ENCODE measurements at regions not wholly inside any gene's neighbourhood (a gene's known extent, or its start where the extent isn't known, plus 50 kb on each side); places are given as distances from the start of the nearest gene placed in this dataset.

GRCh38 chr12:45102818-45103217, 51.9 kb upstream of the DBX2 start:
- DNase-seq: no peak
- no peaks in the 10 kb centered on the region for H3K4me1 ChIP-seq
- no peak overlapping the region for H3K27ac ChIP-seq
- no peak overlapping the region for H3K4me3 ChIP-seq
- no peaks in the 10 kb centered on the region for H3K36me3 ChIP-seq
- H3K9me3 ChIP-seq (replicated peaks): no peaks in the 10 kb centered on the region
- H3K27me3 ChIP-seq: no peaks in the 10 kb centered on the region; the same call in 1 of the 2 replicates

- no peak for DNase-seq
Measured at GRCh38 chr12:45105996-45106395, 55.1 kb upstream of the DBX2 start.

GRCh38 chr12:45112306-45112705, 61.4 kb upstream of the DBX2 start:
- no peaks in the 10 kb centered on the region for H3K4me1 ChIP-seq
- no peak overlapping the region for H3K27ac ChIP-seq
- no peak overlapping the region for H3K4me3 ChIP-seq
- no peaks in the 10 kb centered on the region for H3K9me3 ChIP-seq (replicated peaks)
- DNase-seq: no peak
- no peaks in the 10 kb centered on the region for H3K36me3 ChIP-seq
- H3K27me3 ChIP-seq: no peaks in the 10 kb centered on the region; the same call in 1 of the 2 replicates

More at GRCh38 chr12:45105996-45106395, 55.1 kb upstream of the DBX2 start:
- Histone ChIP-seq H3K36me3 (no peaks in the 10 kb centered on the region), H3K4me3 (no peak overlapping the region), H3K27me3 (no peaks in the 10 kb centered on the region; the same call in 1 of the 2 replicates), H3K27ac (no peak overlapping the region), H3K9me3 (replicated peaks) (no peaks in the 10 kb centered on the region), H3K4me1 (no peaks in the 10 kb centered on the region)

GRCh38 chr12:45121224-45121623, 70.3 kb upstream of the DBX2 start:
- H3K4me1 ChIP-seq: no peaks in the 10 kb centered on the region; the same call in 1 of the 2 replicates
- H3K4me3 ChIP-seq: no peak overlapping the region
- no peak overlapping the region for H3K27ac ChIP-seq
- no peaks in the 10 kb centered on the region; the same call in 1 of the 2 replicates for H3K9me3 ChIP-seq (replicated peaks)
- no peak for DNase-seq
- no peaks in the 10 kb centered on the region for H3K27me3 ChIP-seq
- no peaks in the 10 kb centered on the region for H3K36me3 ChIP-seq

GRCh38 chr12:45122768-45123380, 72.0 kb upstream of the DBX2 start:
- peak; percentile 24 to 46 for DNase-seq
- Histone ChIP-seq H3K27ac (no peak overlapping the region), H3K4me3 (no peak overlapping the region), H3K36me3 (no peaks in the 10 kb centered on the region), H3K4me1 (no peaks in the 10 kb centered on the region; the same call in 1 of the 2 replicates), H3K27me3 (no peaks in the 10 kb centered on the region), H3K9me3 (replicated peaks) (no peaks in the 10 kb centered on the region; the same call in 1 of the 2 replicates)

GRCh38 chr12:45124485-45125155, 73.7 kb upstream of the DBX2 start:
- Histone ChIP-seq H3K4me3 (no peak overlapping the region), H3K27ac (no peak overlapping the region)
- no peak for DNase-seq

GRCh38 chr12:45125997-45126396, 75.1 kb upstream of the DBX2 start:
- Histone ChIP-seq H3K36me3 (no peaks in the 10 kb centered on the region), H3K4me3 (no peak overlapping the region), H3K27ac (no peak overlapping the region)

More at GRCh38 chr12:45124485-45125155, 73.7 kb upstream of the DBX2 start:
- Histone ChIP-seq H3K9me3 (replicated peaks) (no peaks in the 10 kb centered on the region; the same call in 1 of the 2 replicates), H3K36me3 (no peaks in the 10 kb centered on the region), H3K4me1 (no peaks in the 10 kb centered on the region; the same call in 1 of the 2 replicates), H3K27me3 (0 out of 2 replicates have a peak, but pooled peaks cover 4% of the 10 kb centered on the region)

GRCh38 chr12:45128637-45129036, 77.7 kb upstream of the DBX2 start:
- no peak for DNase-seq
- H3K4me3 ChIP-seq: no peak overlapping the region

More at GRCh38 chr12:45125997-45126396, 75.1 kb upstream of the DBX2 start:
- Histone ChIP-seq H3K4me1 (no peaks in the 10 kb centered on the region; the same call in 1 of the 2 replicates), H3K27me3 (0 out of 2 replicates have a peak, but pooled peaks cover 4% of the 10 kb centered on the region), H3K9me3 (replicated peaks) (no peaks in the 10 kb centered on the region; the same call in 1 of the 2 replicates)
- DNase-seq: no peak

GRCh38 chr12:45130881-45131281, 80.0 kb upstream of the DBX2 start:
- DNase-seq: peak; percentile 56 to 88
- H3K36me3 ChIP-seq: no peaks in the 10 kb centered on the region
- H3K9me3 ChIP-seq (replicated peaks): no peaks in the 10 kb centered on the region
- no peak overlapping the region for H3K4me3 ChIP-seq
- peaks cover 4% of the 10 kb centered on the region; the same call in 1 of the 2 replicates for H3K27me3 ChIP-seq
- no peaks in the 10 kb centered on the region for H3K4me1 ChIP-seq
- H3K27ac ChIP-seq: no peak overlapping the region

More at GRCh38 chr12:45128637-45129036, 77.7 kb upstream of the DBX2 start:
- no peak overlapping the region for H3K27ac ChIP-seq
- no peaks in the 10 kb centered on the region for H3K9me3 ChIP-seq (replicated peaks)
- peaks cover 4% of the 10 kb centered on the region; the same call in 1 of the 2 replicates for H3K27me3 ChIP-seq
- no peaks in the 10 kb centered on the region for H3K36me3 ChIP-seq
- H3K4me1 ChIP-seq: no peaks in the 10 kb centered on the region

GRCh38 chr12:45131506-45131905, 80.6 kb upstream of the DBX2 start:
- no peaks in the 10 kb centered on the region for H3K4me1 ChIP-seq
- H3K36me3 ChIP-seq: no peaks in the 10 kb centered on the region
- no peak overlapping the region for H3K27ac ChIP-seq
- H3K27me3 ChIP-seq: peaks cover 4% of the 10 kb centered on the region; the same call in 1 of the 2 replicates
- no peak overlapping the region for H3K4me3 ChIP-seq
- DNase-seq: peak in 1 of 2 experiments; percentile 16
- H3K9me3 ChIP-seq (replicated peaks): no peaks in the 10 kb centered on the region

- Histone ChIP-seq H3K4me1 (0 out of 2 replicates have a peak, but pooled peaks cover 3% of the 10 kb centered on the region), H3K9me3 (replicated peaks) (no peaks in the 10 kb centered on the region), H3K27me3 (no peaks in the 10 kb centered on the region), H3K27ac (no peak overlapping the region), H3K4me3 (no peak overlapping the region), H3K36me3 (no peaks in the 10 kb centered on the region)
- DNase-seq: no peak
Measured at GRCh38 chr12:45138609-45139008, 77.3 kb upstream of the ANO6 start.

- Histone ChIP-seq H3K27me3 (no peaks in the 10 kb centered on the region), H3K36me3 (no peaks in the 10 kb centered on the region), H3K9me3 (replicated peaks) (peaks cover 4% of the 10 kb centered on the region), H3K4me3 (no peak overlapping the region), H3K4me1 (no peaks in the 10 kb centered on the region), H3K27ac (no peak overlapping the region)
- DNase-seq: no peak
Measured at GRCh38 chr12:45148006-45148405, 67.9 kb upstream of the ANO6 start.

- Histone ChIP-seq H3K36me3 (no peaks in the 10 kb centered on the region), H3K9me3 (replicated peaks) (peaks cover 4% of the 10 kb centered on the region), H3K27me3 (no peaks in the 10 kb centered on the region), H3K4me3 (no peak overlapping the region), H3K27ac (no peak overlapping the region), H3K4me1 (no peaks in the 10 kb centered on the region)
- DNase-seq: no peak
Measured at GRCh38 chr12:45148619-45149018, 67.3 kb upstream of the ANO6 start.

GRCh38 chr12:45165284-45165683, 50.6 kb upstream of the ANO6 start:
- H3K27ac ChIP-seq: no peak overlapping the region

GRCh38 chr12:45166056-45166455, 49.8 kb upstream of the ANO6 start:
- Histone ChIP-seq H3K27ac (no peak overlapping the region), H3K4me1 (peaks cover 14% of the 10 kb centered on the region), H3K36me3 (no peaks in the 10 kb centered on the region), H3K9me3 (replicated peaks) (no peaks in the 10 kb centered on the region), H3K4me3 (no peak overlapping the region), H3K27me3 (no peaks in the 10 kb centered on the region)
- DNase-seq: no peak

More at GRCh38 chr12:45165284-45165683, 50.6 kb upstream of the ANO6 start:
- no peak overlapping the region for H3K4me3 ChIP-seq
- H3K9me3 ChIP-seq (replicated peaks): no peaks in the 10 kb centered on the region
- DNase-seq: no peak
- no peaks in the 10 kb centered on the region for H3K27me3 ChIP-seq
- H3K36me3 ChIP-seq: no peaks in the 10 kb centered on the region
- peaks cover 14% of the 10 kb centered on the region for H3K4me1 ChIP-seq

All from SJCRH30 (cell line).